HFFc6 (cell line): ENCODE measurements at regions not wholly inside any gene's neighbourhood (a gene's known extent, or its start where the extent isn't known, plus 50 kb on each side); places are given as distances from the start of the nearest gene placed in this dataset.

ENCODE experiments used
- DNase-seq: peaks from one replicate; pipeline ENCODE4 v3.0.0-alpha.2; 2018
- H3K27ac Mint-ChIP-seq: 2 replicates; pipeline ENCODE4 v1.8.0; 2020; ENCODE audit warnings: mild to moderate bottlenecking, mixed read lengths
- H3K27me3 Mint-ChIP-seq: 2 replicates; pipeline ENCODE4 v1.8.0; 2021; ENCODE audit warnings: mild to moderate bottlenecking, moderate library complexity, mixed read lengths; ENCODE audit not compliant: insufficient read depth
- H3K36me3 Mint-ChIP-seq: 2 replicates; pipeline ENCODE4 v1.8.0; 2021; ENCODE audit warnings: low read depth, mixed read lengths
- H3K4me1 Mint-ChIP-seq: 2 replicates; pipeline ENCODE4 v1.8.0; 2020; ENCODE audit warnings: low read depth, mixed read lengths
- H3K4me3 Mint-ChIP-seq: 2 replicates; pipeline ENCODE4 v1.8.0; 2020; ENCODE audit warnings: mild to moderate bottlenecking, moderate library complexity, mixed read lengths
- H3K9me3 Mint-ChIP-seq: 2 replicates; pipeline ENCODE4 v1.8.0; 2020; ENCODE audit warnings: mild to moderate bottlenecking, mixed read lengths
- TF ChIP-seq, protein P1 (sequence below): fragments of 200-600 bp; sonication (generic); IDR thresholded peaks from 2 replicates; pipeline ENCODE4 v1.5.0; 2021; ENCODE audit warnings: antibody characterized with exemption, mild to moderate bottlenecking

DNA sequence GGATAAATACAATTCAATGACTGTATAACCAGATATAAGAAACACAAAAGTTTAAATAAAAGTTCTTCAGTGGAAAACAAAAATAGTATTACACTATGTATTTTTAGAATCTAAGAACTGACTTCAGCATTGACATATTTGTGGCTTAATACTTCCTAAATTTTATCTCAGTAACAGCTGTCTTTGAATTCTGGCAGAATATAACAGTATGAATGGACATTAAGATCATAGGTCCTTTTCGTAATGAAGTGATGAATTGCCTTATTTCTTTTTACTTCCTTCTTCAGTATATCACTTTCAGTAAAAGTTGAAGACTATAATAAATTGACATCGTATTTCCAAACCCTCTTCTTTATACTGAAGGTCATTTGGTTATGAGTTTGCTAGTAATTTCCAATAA, 1030.0 kb downstream of the MRPL39 start:
- Mint-ChIP-seq H3K9me3 (peaks cover 23% of the 10 kb centered on the region), H3K4me1 (no peaks in the 10 kb centered on the region), H3K27me3 (no peaks in the 10 kb centered on the region), H3K4me3 (no peak overlapping the region), H3K27ac (no peak overlapping the region), H3K36me3 (no peaks in the 10 kb centered on the region)
- DNase-seq = no peak
- TF ChIP-seq, protein P1, sequence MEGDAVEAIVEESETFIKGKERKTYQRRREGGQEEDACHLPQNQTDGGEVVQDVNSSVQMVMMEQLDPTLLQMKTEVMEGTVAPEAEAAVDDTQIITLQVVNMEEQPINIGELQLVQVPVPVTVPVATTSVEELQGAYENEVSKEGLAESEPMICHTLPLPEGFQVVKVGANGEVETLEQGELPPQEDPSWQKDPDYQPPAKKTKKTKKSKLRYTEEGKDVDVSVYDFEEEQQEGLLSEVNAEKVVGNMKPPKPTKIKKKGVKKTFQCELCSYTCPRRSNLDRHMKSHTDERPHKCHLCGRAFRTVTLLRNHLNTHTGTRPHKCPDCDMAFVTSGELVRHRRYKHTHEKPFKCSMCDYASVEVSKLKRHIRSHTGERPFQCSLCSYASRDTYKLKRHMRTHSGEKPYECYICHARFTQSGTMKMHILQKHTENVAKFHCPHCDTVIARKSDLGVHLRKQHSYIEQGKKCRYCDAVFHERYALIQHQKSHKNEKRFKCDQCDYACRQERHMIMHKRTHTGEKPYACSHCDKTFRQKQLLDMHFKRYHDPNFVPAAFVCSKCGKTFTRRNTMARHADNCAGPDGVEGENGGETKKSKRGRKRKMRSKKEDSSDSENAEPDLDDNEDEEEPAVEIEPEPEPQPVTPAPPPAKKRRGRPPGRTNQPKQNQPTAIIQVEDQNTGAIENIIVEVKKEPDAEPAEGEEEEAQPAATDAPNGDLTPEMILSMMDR = no peak

GRCh38 chr21:24561291-24561690, 1046.0 kb downstream of the MRPL39 start:
- H3K4me1 Mint-ChIP-seq = no peaks in the 10 kb centered on the region
- no peaks in the 10 kb centered on the region; the same call in 1 of the 2 replicates for H3K36me3 Mint-ChIP-seq
- peaks cover 68% of the 10 kb centered on the region for H3K9me3 Mint-ChIP-seq

GRCh38 chr21:24552491-24552890, 1054.8 kb downstream of the MRPL39 start:
- no peak overlapping the region for H3K27ac Mint-ChIP-seq
- peaks cover 50% of the 10 kb centered on the region for H3K9me3 Mint-ChIP-seq
- H3K4me1 Mint-ChIP-seq = no peaks in the 10 kb centered on the region
- no peaks in the 10 kb centered on the region for H3K36me3 Mint-ChIP-seq
- no peak for DNase-seq
- TF ChIP-seq, protein P1 = no peak
- no peak overlapping the region for H3K4me3 Mint-ChIP-seq
- no peaks in the 10 kb centered on the region for H3K27me3 Mint-ChIP-seq

More at GRCh38 chr21:24561291-24561690, 1046.0 kb downstream of the MRPL39 start:
- no peaks in the 10 kb centered on the region for H3K27me3 Mint-ChIP-seq
- no peak overlapping the region for H3K27ac Mint-ChIP-seq
- no peak for DNase-seq
- TF ChIP-seq, protein P1 = no peak
- H3K4me3 Mint-ChIP-seq = no peak overlapping the region

DNA sequence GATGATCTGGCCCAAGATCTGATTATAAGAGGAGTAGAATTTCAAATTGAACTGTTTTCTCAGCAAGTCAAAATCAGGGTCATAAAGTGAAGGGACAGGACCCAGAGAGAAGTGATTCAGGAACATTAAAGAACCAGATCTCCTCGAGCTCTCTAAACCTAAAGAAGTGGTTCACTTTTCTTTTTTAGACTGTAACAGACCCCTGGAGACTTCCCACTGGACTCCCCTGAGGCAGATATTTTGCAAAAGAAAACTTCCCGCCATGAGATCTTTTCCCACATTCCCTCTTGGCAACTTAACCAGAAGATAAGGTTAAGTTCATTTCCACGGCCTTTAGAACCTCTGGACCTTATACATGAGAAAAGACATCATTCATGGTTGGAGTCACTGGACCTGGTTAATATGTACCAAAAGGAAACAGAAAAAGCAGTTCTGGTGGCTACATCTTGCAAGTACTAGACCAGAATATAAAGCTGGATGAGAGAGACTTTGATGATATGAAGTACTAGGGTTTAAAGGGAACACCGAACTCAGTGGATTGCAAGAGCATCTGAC, 1061.4 kb downstream of the MRPL39 start:
- Mint-ChIP-seq H3K27ac (no peak overlapping the region), H3K9me3 (peaks cover 45% of the 10 kb centered on the region), H3K36me3 (no peaks in the 10 kb centered on the region), H3K27me3 (no peaks in the 10 kb centered on the region), H3K4me3 (no peak overlapping the region), H3K4me1 (no peaks in the 10 kb centered on the region)
- TF ChIP-seq, protein P1 = no peak
- DNase-seq = no peak

DNA sequence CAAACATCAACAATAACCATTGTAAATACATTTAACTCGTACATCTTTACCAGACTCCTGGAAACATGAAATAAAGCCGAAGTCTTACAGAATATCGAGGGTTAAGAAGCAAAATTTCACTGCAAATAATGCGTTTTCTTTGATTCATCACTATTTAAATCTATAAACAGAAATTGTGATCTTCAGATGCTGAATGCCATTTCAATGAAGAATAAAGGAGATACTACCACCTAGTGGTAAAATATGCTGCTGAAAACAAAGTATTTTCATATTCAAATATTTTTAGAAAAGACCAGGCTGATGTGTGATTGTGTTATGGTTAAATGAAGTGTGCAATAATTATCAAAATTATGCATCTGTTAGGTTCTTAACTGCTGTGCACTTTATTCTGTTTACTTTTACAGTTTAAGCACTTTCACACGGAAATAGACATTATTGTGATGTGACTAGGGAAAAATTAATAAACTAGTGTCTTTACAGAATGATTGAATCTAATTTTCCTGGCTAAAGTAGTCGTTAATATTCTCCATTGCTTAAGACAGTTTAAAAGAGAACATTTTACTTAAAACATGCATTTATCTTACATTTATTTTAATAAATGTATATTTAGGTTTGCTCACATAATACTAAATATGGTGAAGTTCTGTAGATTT, 1093.1 kb downstream of the MRPL39 start:
- DNase-seq = no peak
- TF ChIP-seq, protein P1 = peak; percentile 72
- Mint-ChIP-seq H3K27me3 (no peaks in the 10 kb centered on the region), H3K27ac (no peak overlapping the region), H3K4me1 (no peaks in the 10 kb centered on the region), H3K4me3 (no peak overlapping the region), H3K9me3 (peaks cover 21% of the 10 kb centered on the region), H3K36me3 (no peaks in the 10 kb centered on the region)
